Testis (tissue), 2 donors: ENCODE measurements at regions not wholly inside any gene's neighbourhood (a gene's known extent, or its start where the extent isn't known, plus 50 kb on each side); places are given as distances from the start of the nearest gene placed in this dataset.

Experiments
- DNase-seq: peaks from one replicate; pipeline ENCODE4 v3.0.0-alpha.2; 2019
- H3K27ac ChIP-seq, 2 donors: fragments of 200-600 bp; sonication (generic); one replicate each; pipeline ENCODE4 v1.5.1; 2019
- H3K27me3 ChIP-seq: fragments of 200-600 bp; sonication (generic); one replicate; pipeline ENCODE4 v1.5.1; 2019
- H3K36me3 ChIP-seq: fragments of 200-600 bp; sonication (generic); one replicate; pipeline ENCODE4 v1.5.1; 2017; ENCODE audit warnings: low read depth; ENCODE audit errors: missing control alignments
- H3K4me1 ChIP-seq: fragments of 200-600 bp; sonication (generic); one replicate; pipeline ENCODE4 v1.5.1; 2019
- H3K4me3 ChIP-seq, 2 donors: fragments of 200-600 bp; sonication (generic); one replicate each; pipeline ENCODE4 v1.5.1; 2017 to 2019
- H3K9me3 ChIP-seq: fragments of 200-600 bp; sonication (generic); one replicate; pipeline ENCODE4 v1.5.1; 2017
- POLR2A ChIP-seq: fragments of 450-650 bp; IDR thresholded peaks from one replicate; pipeline ENCODE4 v1.6.1; 2017; ENCODE audit warnings: antibody characterized with exemption, mild to moderate bottlenecking, moderate library complexity
- WGBS, 2 donors: methylation state at CpG; one replicate each; pipeline ENCODE4 v1.1.5; 2018; 5-methylcytosine and 5-hydroxymethylcytosine counted together
- intact Hi-C: fragments of 100-400 bp; cut with DNase I; formaldehyde crosslinking; loops from one replicate; pipeline ENCODE4 v1.15.1; 2023; ENCODE audit warnings: low total_unique reads
- TF ChIP-seq, protein P1 (sequence below), 3 experiments: fragments of 450-650 bp in 2 of 3; fragments of 200-600 bp in 1 of 3; sonication (generic) in 1 of 3; IDR thresholded peaks; one replicate each; pipeline ENCODE4 v1.5.1; 2016 to 2019; ENCODE audit warnings: antibody characterized with exemption in 3 of 3, mild to moderate bottlenecking in 2 of 3, moderate library complexity in 1 of 3

DNA sequence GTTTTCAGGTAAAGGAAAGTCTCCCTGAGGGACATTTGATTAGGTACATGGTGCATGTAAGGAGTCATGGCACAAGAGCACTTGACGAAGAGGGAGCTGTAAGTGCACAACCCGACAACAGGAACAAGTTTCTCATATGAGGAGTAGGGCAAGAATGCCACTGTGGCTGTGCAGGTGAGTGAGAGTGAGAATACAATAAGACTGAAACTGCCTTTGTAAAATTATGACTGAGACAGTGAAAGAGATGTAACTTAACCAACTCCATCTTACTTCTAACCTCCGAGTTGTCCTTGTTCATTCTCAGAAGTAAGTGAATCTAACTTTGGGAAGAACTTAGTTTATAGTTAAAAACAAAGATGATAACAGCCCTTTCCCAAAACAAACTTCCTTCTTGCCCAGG lies 1025.8 kb upstream of the CNTNAP5 start:
- TF ChIP-seq, protein P1, sequence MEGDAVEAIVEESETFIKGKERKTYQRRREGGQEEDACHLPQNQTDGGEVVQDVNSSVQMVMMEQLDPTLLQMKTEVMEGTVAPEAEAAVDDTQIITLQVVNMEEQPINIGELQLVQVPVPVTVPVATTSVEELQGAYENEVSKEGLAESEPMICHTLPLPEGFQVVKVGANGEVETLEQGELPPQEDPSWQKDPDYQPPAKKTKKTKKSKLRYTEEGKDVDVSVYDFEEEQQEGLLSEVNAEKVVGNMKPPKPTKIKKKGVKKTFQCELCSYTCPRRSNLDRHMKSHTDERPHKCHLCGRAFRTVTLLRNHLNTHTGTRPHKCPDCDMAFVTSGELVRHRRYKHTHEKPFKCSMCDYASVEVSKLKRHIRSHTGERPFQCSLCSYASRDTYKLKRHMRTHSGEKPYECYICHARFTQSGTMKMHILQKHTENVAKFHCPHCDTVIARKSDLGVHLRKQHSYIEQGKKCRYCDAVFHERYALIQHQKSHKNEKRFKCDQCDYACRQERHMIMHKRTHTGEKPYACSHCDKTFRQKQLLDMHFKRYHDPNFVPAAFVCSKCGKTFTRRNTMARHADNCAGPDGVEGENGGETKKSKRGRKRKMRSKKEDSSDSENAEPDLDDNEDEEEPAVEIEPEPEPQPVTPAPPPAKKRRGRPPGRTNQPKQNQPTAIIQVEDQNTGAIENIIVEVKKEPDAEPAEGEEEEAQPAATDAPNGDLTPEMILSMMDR (IDR thresholded peaks at IDR 0.05): no peak
- no peak for TF ChIP-seq POLR2A
- no peaks in the 10 kb centered on the region for H3K27me3 ChIP-seq
- DNase-seq: no peak
- no peak overlapping the region for H3K4me3 ChIP-seq
- intact Hi-C loops: no loop called here
- 57 to 68% methylated on average over 3 of the region's 3 CpGs for WGBS, 2 donors
- H3K27ac ChIP-seq: no peak overlapping the region
- H3K9me3 ChIP-seq: no peaks in the 10 kb centered on the region
- peaks cover 2% of the 10 kb centered on the region for H3K36me3 ChIP-seq
- no peaks in the 10 kb centered on the region for H3K4me1 ChIP-seq

- TF ChIP-seq, protein P1 (IDR thresholded peaks at IDR 0.05): no peak
- no peak for TF ChIP-seq POLR2A
- no peak for DNase-seq
- Histone ChIP-seq H3K9me3 (no peaks in the 10 kb centered on the region), H3K36me3 (peaks cover 2% of the 10 kb centered on the region), H3K4me1 (no peaks in the 10 kb centered on the region), H3K4me3 (no peak overlapping the region), H3K27me3 (no peaks in the 10 kb centered on the region), H3K27ac (no peak overlapping the region)
- 28 to 37% methylated on average over 9 of the region's 9 CpGs for WGBS, 2 donors
- intact Hi-C loops: no loop called here
Observed at GRCh38 chr2:122999821-123000220, 1025.3 kb upstream of the CNTNAP5 start.

GRCh38 chr2:123002660-123003248 lies 1022.3 kb upstream of the CNTNAP5 start:
- Histone ChIP-seq H3K27me3 (no peaks in the 10 kb centered on the region), H3K4me3 (no peak overlapping the region), H3K9me3 (no peaks in the 10 kb centered on the region), H3K27ac (no peak overlapping the region), H3K36me3 (peaks cover 2% of the 10 kb centered on the region), H3K4me1 (no peaks in the 10 kb centered on the region)
- intact Hi-C loops: no loop called here
- TF ChIP-seq, protein P1 (IDR thresholded peaks at IDR 0.05): no peak
- TF ChIP-seq POLR2A: no peak
- DNase-seq: no peak
- 44 to 60% methylated on average over 3 of the region's 3 CpGs for WGBS, 2 donors

DNA sequence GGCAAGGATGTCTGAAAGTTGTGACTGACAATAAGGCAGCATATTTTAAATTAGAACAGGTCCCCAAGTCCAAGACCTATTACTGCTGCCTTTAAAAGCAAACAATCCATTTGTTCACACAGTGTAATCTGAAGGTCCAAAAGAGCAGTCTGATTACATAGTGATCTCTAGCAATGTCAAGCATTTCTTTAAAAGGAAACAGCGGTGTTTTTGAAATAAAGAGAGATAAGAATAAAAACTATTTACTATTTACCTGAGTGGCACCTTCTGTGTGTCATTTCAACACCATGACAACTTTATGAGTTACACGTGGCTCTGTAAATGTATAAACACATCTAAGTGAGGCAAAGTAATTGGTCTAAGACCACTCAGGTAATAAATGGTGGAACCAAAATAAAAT lies 1009.9 kb upstream of the CNTNAP5 start:
- Histone ChIP-seq H3K4me3 (no peak overlapping the region), H3K4me1 (no peaks in the 10 kb centered on the region), H3K9me3 (no peaks in the 10 kb centered on the region), H3K36me3 (no peaks in the 10 kb centered on the region), H3K27me3 (no peaks in the 10 kb centered on the region), H3K27ac (no peak overlapping the region)
- WGBS, 2 donors: 72 to 73% methylated on average over 2 of the region's 2 CpGs
- TF ChIP-seq POLR2A: no peak
- TF ChIP-seq, protein P1 (IDR thresholded peaks at IDR 0.05): no peak
- intact Hi-C loops: no loop called here
- DNase-seq: no peak

GRCh38 chr2:123035541-123035940 lies 989.5 kb upstream of the CNTNAP5 start:
- no peaks in the 10 kb centered on the region for H3K9me3 ChIP-seq
- H3K36me3 ChIP-seq: no peaks in the 10 kb centered on the region
- intact Hi-C loops: no loop called here
- 45 to 50% methylated on average over 1 of the region's 1 CpG for WGBS, 2 donors
- no peak for DNase-seq
- TF ChIP-seq, protein P1 (IDR thresholded peaks at IDR 0.05): no peak
- no peak for TF ChIP-seq POLR2A
- H3K4me1 ChIP-seq: no peaks in the 10 kb centered on the region
- no peaks in the 10 kb centered on the region for H3K27me3 ChIP-seq
- no peak overlapping the region for H3K4me3 ChIP-seq
- H3K27ac ChIP-seq: no peak overlapping the region
